ENCODE measurements at regions not wholly inside any gene's neighbourhood (a gene's known extent, or its start where the extent isn't known, plus 50 kb on each side); places are given as distances from the start of the nearest gene placed in this dataset.
"Not testable (repeated sequence)": the region's sequence is repeated elsewhere in the genome, so short reads cannot be mapped to it uniquely, and the experiment has no call there.

- no peak for DNase-seq
- no peaks in the 10 kb centered on the region for H3K36me3 Mint-ChIP-seq (ENCODE audit: low read depth)
- no peaks in the 10 kb centered on the region for H3K9me3 Mint-ChIP-seq
- CTCF ChIA-PET = no interaction called here
- intact Hi-C loops (cut with micrococcal nuclease) = no loop called here
- H3K4me1 Mint-ChIP-seq (ENCODE audit: low read depth) = peaks cover 30% of the 10 kb centered on the region
- H3K4me3 Mint-ChIP-seq = no peak overlapping the region
- H3K27me3 Mint-ChIP-seq (ENCODE audit: low read depth) = peaks cover 43% of the 10 kb centered on the region
- no peak overlapping the region for H3K27ac Mint-ChIP-seq
Measured at GRCh38 chr9:117821954-117822353, 117.8 kb downstream of the TLR4 start.

- Mint-ChIP-seq H3K27ac (no peak overlapping the region), H3K9me3 (no peaks in the 10 kb centered on the region), H3K36me3 (ENCODE audit: low read depth) (no peaks in the 10 kb centered on the region), H3K4me1 (ENCODE audit: low read depth) (peaks cover 33% of the 10 kb centered on the region), H3K27me3 (ENCODE audit: low read depth) (peaks cover 48% of the 10 kb centered on the region), H3K4me3 (no peak overlapping the region)
- intact Hi-C loops (cut with micrococcal nuclease) = no loop called here
- CTCF ChIA-PET = no interaction called here
- no peak for DNase-seq
Measured at GRCh38 chr9:117823576-117823975, 119.4 kb downstream of the TLR4 start.

- H3K4me1 Mint-ChIP-seq (ENCODE audit: low read depth) = peaks cover 33% of the 10 kb centered on the region
- peaks cover 40% of the 10 kb centered on the region for H3K27me3 Mint-ChIP-seq (ENCODE audit: low read depth)
- intact Hi-C loops (cut with micrococcal nuclease) = loop anchor here (1.0 kb wide), 2 partner anchors 11 to 42 kb away; no protein-coding TSS in a partner anchor
- no peak overlapping the region for H3K27ac Mint-ChIP-seq
- no peak overlapping the region for H3K4me3 Mint-ChIP-seq
- H3K36me3 Mint-ChIP-seq (ENCODE audit: low read depth) = no peaks in the 10 kb centered on the region
- no peaks in the 10 kb centered on the region for H3K9me3 Mint-ChIP-seq
- CTCF ChIA-PET = interaction anchor here (0.7 to 1.1 kb wide), 2 partner anchors 12 to 33 kb away, joined by 3 to 5 read pairs; no protein-coding TSS in a partner anchor
- DNase-seq = peak; percentile 71
Measured at GRCh38 chr9:117825609-117826347, 121.6 kb downstream of the TLR4 start.

GRCh38 chr9:117826837-117827236 is 122.6 kb downstream of the TLR4 start:
- no peaks in the 10 kb centered on the region for H3K9me3 Mint-ChIP-seq
- CTCF ChIA-PET = no interaction called here
- DNase-seq = no peak
- H3K36me3 Mint-ChIP-seq (ENCODE audit: low read depth) = no peaks in the 10 kb centered on the region
- no peak overlapping the region for H3K4me3 Mint-ChIP-seq
- no peak overlapping the region for H3K27ac Mint-ChIP-seq
- intact Hi-C loops (cut with micrococcal nuclease) = loop anchor here (1.0 kb wide), 2 partner anchors 9 to 44 kb away; no protein-coding TSS in a partner anchor
- H3K27me3 Mint-ChIP-seq (ENCODE audit: low read depth) = peaks cover 37% of the 10 kb centered on the region
- peaks cover 33% of the 10 kb centered on the region for H3K4me1 Mint-ChIP-seq (ENCODE audit: low read depth)

- intact Hi-C loops (cut with micrococcal nuclease) = no loop called here
- CTCF ChIA-PET = no interaction called here
- H3K36me3 Mint-ChIP-seq (ENCODE audit: low read depth) = no peaks in the 10 kb centered on the region
Measured at GRCh38 chr9:117827456-117827855, 123.3 kb downstream of the TLR4 start.

GRCh38 chr9:117828466-117828865 is 124.3 kb downstream of the TLR4 start:
- Mint-ChIP-seq H3K4me1 (ENCODE audit: low read depth) (peaks cover 27% of the 10 kb centered on the region), H3K27me3 (ENCODE audit: low read depth) (peaks cover 36% of the 10 kb centered on the region), H3K4me3 (no peak overlapping the region), H3K27ac (no peak overlapping the region), H3K36me3 (ENCODE audit: low read depth) (no peaks in the 10 kb centered on the region), H3K9me3 (no peaks in the 10 kb centered on the region)
- DNase-seq = no peak
- CTCF ChIA-PET = no interaction called here
- intact Hi-C loops (cut with micrococcal nuclease) = no loop called here

More at GRCh38 chr9:117827456-117827855, 123.3 kb downstream of the TLR4 start:
- no peaks in the 10 kb centered on the region for H3K9me3 Mint-ChIP-seq
- H3K4me3 Mint-ChIP-seq = no peak overlapping the region
- peaks cover 33% of the 10 kb centered on the region for H3K4me1 Mint-ChIP-seq (ENCODE audit: low read depth)
- peaks cover 37% of the 10 kb centered on the region for H3K27me3 Mint-ChIP-seq (ENCODE audit: low read depth)
- DNase-seq = no peak
- no peak overlapping the region for H3K27ac Mint-ChIP-seq

GRCh38 chr9:117835798-117836197 is 131.6 kb downstream of the TLR4 start:
- H3K4me3 Mint-ChIP-seq = no peak overlapping the region
- DNase-seq = no peak
- H3K9me3 Mint-ChIP-seq = no peaks in the 10 kb centered on the region
- no peaks in the 10 kb centered on the region for H3K36me3 Mint-ChIP-seq (ENCODE audit: low read depth)
- intact Hi-C loops (cut with micrococcal nuclease) = loop anchor here (1.0 kb wide), 1 partner anchor 9 kb away; no protein-coding TSS in a partner anchor
- peaks cover 4% of the 10 kb centered on the region for H3K4me1 Mint-ChIP-seq (ENCODE audit: low read depth)
- CTCF ChIA-PET = no interaction called here
- peaks cover 30% of the 10 kb centered on the region for H3K27me3 Mint-ChIP-seq (ENCODE audit: low read depth)
- H3K27ac Mint-ChIP-seq = no peak overlapping the region

- Mint-ChIP-seq H3K36me3 (ENCODE audit: low read depth) (no peaks in the 10 kb centered on the region), H3K4me3 (no peak overlapping the region), H3K27ac (no peak overlapping the region), H3K27me3 (ENCODE audit: low read depth) (peaks cover 19% of the 10 kb centered on the region), H3K9me3 (no peaks in the 10 kb centered on the region), H3K4me1 (ENCODE audit: low read depth) (peaks cover 4% of the 10 kb centered on the region)
- intact Hi-C loops (cut with micrococcal nuclease) = no loop called here
- DNase-seq = no peak
- CTCF ChIA-PET = no interaction called here
Measured at GRCh38 chr9:117839862-117840261, 135.7 kb downstream of the TLR4 start.

GRCh38 chr9:117851836-117852461 is 147.7 kb downstream of the TLR4 start:
- H3K4me1 Mint-ChIP-seq (ENCODE audit: low read depth); CTCF ChIA-PET; H3K4me3 Mint-ChIP-seq; H3K9me3 Mint-ChIP-seq; H3K36me3 Mint-ChIP-seq (ENCODE audit: low read depth); intact Hi-C loops (cut with micrococcal nuclease); H3K27ac Mint-ChIP-seq; DNase-seq; H3K27me3 Mint-ChIP-seq (ENCODE audit: low read depth): not testable (repeated sequence)

- intact Hi-C loops (cut with micrococcal nuclease) = no loop called here
- no peak overlapping the region for H3K27ac Mint-ChIP-seq
- H3K4me1 Mint-ChIP-seq (ENCODE audit: low read depth) = no peaks in the 10 kb centered on the region
- H3K4me3 Mint-ChIP-seq = no peak overlapping the region
- no peak for DNase-seq
- CTCF ChIA-PET = no interaction called here
- H3K36me3 Mint-ChIP-seq (ENCODE audit: low read depth) = no peaks in the 10 kb centered on the region
- H3K27me3 Mint-ChIP-seq (ENCODE audit: low read depth) = no peaks in the 10 kb centered on the region
- H3K9me3 Mint-ChIP-seq = no peaks in the 10 kb centered on the region
Measured at GRCh38 chr9:117858561-117858960, 154.4 kb downstream of the TLR4 start.

- intact Hi-C loops (cut with micrococcal nuclease) = no loop called here
- H3K27me3 Mint-ChIP-seq (ENCODE audit: low read depth) = peaks cover 9% of the 10 kb centered on the region
- no peak for DNase-seq
- H3K36me3 Mint-ChIP-seq (ENCODE audit: low read depth) = no peaks in the 10 kb centered on the region
- CTCF ChIA-PET = no interaction called here
- H3K9me3 Mint-ChIP-seq = no peaks in the 10 kb centered on the region
- H3K4me3 Mint-ChIP-seq = no peak overlapping the region
- no peaks in the 10 kb centered on the region for H3K4me1 Mint-ChIP-seq (ENCODE audit: low read depth)
- no peak overlapping the region for H3K27ac Mint-ChIP-seq
Measured at GRCh38 chr9:117860849-117861248, 156.6 kb downstream of the TLR4 start.

GRCh38 chr9:117864385-117865057 is 160.3 kb downstream of the TLR4 start:
- Mint-ChIP-seq H3K4me3 (no peak overlapping the region), H3K27me3 (ENCODE audit: low read depth) (peaks cover 9% of the 10 kb centered on the region), H3K27ac (no peak overlapping the region), H3K4me1 (ENCODE audit: low read depth) (no peaks in the 10 kb centered on the region), H3K9me3 (no peaks in the 10 kb centered on the region), H3K36me3 (ENCODE audit: low read depth) (no peaks in the 10 kb centered on the region)
- intact Hi-C loops (cut with micrococcal nuclease) = no loop called here
- CTCF ChIA-PET = no interaction called here
- DNase-seq = no peak

Measured in activated naive CD4-positive, alpha-beta T cell treated with anti-CD3 and anti-CD28 coated beads for 36 hours (primary cell).